KMS-11 (cell line): ENCODE measurements at regions not wholly inside any gene's neighbourhood (a gene's known extent, or its start where the extent isn't known, plus 50 kb on each side); places are given as distances from the start of the nearest gene placed in this dataset.
"Not testable (repeated sequence)": the region's sequence is repeated elsewhere in the genome, so short reads cannot be mapped to it uniquely, and the experiment has no call there.

ENCODE experiments used
- H2AFZ ChIP-seq: fragments of 200-600 bp; sonication (generic); 2 replicates; pipeline ENCODE4 v1.6.1; 2016; ENCODE audit warnings: antibody characterized with exemption, mixed run types, low read depth
- H3K27ac ChIP-seq: fragments of 200-600 bp; sonication (generic); 2 replicates; pipeline ENCODE4 v1.6.1; 2016; ENCODE audit warnings: mild to moderate bottlenecking, mixed run types
- H3K27me3 ChIP-seq: fragments of 200-600 bp; sonication (generic); 2 replicates; pipeline ENCODE4 v1.6.1; 2017; ENCODE audit warnings: mild to moderate bottlenecking, low read depth, mixed run types, moderate library complexity; ENCODE audit not compliant: insufficient read depth
- H3K36me3 ChIP-seq: fragments of 200-600 bp; sonication (generic); 2 replicates; pipeline ENCODE4 v1.6.1; 2017; ENCODE audit warnings: mild to moderate bottlenecking, mixed run types; ENCODE audit not compliant: insufficient read depth
- H3K4me1 ChIP-seq: fragments of 200-600 bp; sonication (generic); 2 replicates; pipeline ENCODE4 v1.6.1; 2016; ENCODE audit warnings: mild to moderate bottlenecking, low read depth, mixed run types; ENCODE audit not compliant: poor library complexity, severe bottlenecking
- H3K4me2 ChIP-seq: fragments of 200-600 bp; sonication (generic); 2 replicates; pipeline ENCODE4 v1.7.0; 2016; ENCODE audit warnings: mild to moderate bottlenecking, mixed run types
- H3K4me3 ChIP-seq: fragments of 200-600 bp; sonication (generic); IDR thresholded peaks from 2 replicates; pipeline ENCODE4 v1.6.1; 2017; ENCODE audit warnings: low read depth, low read length, mixed read lengths; ENCODE audit not compliant: insufficient read depth
- H3K79me2 ChIP-seq: fragments of 200-600 bp; sonication (generic); 2 replicates; pipeline ENCODE4 v1.6.1; 2016; ENCODE audit warnings: low read depth, mixed run types; ENCODE audit not compliant: insufficient read depth
- H3K9ac ChIP-seq: fragments of 200-600 bp; sonication (generic); 2 replicates; pipeline ENCODE4 v1.6.1; 2016; ENCODE audit warnings: mild to moderate bottlenecking, mixed run types
- H4K20me1 ChIP-seq: fragments of 200-600 bp; sonication (generic); 2 replicates; pipeline ENCODE4 v1.6.1; 2016; ENCODE audit warnings: mild to moderate bottlenecking, mixed run types; ENCODE audit not compliant: insufficient read depth

DNA sequence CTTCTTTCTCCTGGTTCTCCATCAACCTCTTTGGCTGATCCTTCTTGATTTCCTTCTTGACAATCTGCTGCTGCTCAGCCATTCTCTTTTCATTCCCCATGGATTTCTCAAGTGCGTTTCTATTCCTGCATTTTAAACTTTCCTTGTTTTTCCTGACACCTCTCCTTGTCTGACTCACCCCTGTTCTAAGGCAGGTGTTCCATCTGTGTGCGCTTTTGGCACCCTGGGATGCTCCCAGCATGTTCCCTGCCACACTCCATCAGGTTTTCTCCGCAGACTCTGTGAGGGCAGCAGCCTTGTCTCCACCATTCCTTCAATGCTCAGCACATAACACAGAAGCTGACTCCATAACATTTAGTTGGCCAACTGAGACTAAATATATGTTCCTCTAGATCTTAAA is 1618.2 kb downstream of the SPATA31A7 start:
- not testable (repeated sequence) for H3K27ac ChIP-seq, H3K4me2 ChIP-seq, H4K20me1 ChIP-seq, H3K9ac ChIP-seq, H2AFZ ChIP-seq, H3K79me2 ChIP-seq, H3K36me3 ChIP-seq, H3K27me3 ChIP-seq, H3K4me3 ChIP-seq, H3K4me1 ChIP-seq

DNA sequence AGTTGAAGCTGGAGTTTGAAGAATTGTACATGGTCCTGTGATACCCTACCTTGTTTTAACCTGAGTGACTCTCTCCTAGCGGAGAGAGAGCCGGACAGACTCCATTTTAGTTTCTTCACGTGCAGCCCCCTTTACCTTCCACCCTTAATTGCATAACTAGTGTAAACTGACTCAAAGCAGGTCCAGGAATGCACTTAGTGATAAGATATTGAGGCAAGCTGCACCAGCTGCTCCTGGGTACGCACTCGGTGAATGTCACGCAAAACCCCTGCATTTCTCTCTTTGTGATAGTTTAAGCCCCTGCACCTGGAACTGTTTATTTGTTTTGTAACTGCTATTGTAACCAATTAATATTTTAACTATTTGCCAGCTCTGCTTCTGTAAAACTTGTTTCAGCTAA is 1620.5 kb downstream of the SPATA31A7 start:
- not testable (repeated sequence) for H3K4me2 ChIP-seq, H3K4me3 ChIP-seq, H2AFZ ChIP-seq, H4K20me1 ChIP-seq, H3K9ac ChIP-seq, H3K4me1 ChIP-seq, H3K79me2 ChIP-seq, H3K27ac ChIP-seq, H3K36me3 ChIP-seq, H3K27me3 ChIP-seq

DNA sequence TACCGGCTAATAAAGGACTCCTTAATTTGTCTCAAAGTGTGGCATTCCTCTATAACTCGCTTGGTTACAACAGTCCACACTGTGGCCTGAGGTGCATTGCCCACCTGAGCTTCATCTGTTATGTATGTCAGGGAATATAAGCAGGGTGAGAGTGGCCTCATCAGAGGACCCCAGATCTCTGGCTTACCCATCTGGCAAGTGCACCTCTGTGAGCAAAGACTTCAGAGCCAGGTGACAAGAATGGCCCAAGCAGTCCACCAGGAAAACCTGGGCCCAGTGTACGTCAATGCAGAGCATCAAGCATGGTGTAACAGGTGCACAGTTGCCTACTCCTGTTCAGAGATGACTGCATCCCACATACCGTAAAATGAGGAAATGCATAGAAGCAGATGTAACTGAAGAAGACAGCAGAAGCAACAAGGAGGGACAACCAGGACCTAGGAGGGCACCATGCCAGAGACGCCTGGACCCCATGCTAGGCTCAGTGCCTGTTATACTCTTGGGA is 1621.0 kb downstream of the SPATA31A7 start:
- H3K79me2 ChIP-seq, H3K4me3 ChIP-seq, H3K36me3 ChIP-seq, H3K4me1 ChIP-seq, H3K9ac ChIP-seq, H4K20me1 ChIP-seq, H3K27me3 ChIP-seq, H2AFZ ChIP-seq, H3K27ac ChIP-seq, H3K4me2 ChIP-seq: not testable (repeated sequence)

DNA sequence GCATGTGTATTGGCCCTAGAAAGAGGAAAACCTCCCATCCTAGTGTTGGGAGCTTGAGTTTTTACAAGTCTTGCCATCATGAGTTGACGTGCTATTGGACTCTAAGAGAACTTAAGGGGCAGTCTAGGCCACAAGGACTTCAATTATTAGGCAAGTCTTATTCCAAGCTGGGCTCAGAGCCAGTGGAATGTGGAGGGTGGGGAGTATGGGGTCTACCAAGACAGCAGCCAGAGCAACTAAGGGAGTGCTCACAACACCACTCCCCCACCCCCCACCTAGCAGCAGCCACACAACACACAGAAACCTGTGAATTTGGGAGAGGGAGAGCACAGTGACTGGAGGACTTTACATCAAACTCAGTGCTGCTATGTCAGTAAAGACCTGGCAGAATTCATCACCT is 1625.6 kb downstream of the SPATA31A7 start:
- not testable (repeated sequence) for H3K4me2 ChIP-seq, H3K79me2 ChIP-seq, H3K4me1 ChIP-seq, H3K27ac ChIP-seq, H4K20me1 ChIP-seq, H3K36me3 ChIP-seq, H3K9ac ChIP-seq, H3K4me3 ChIP-seq, H3K27me3 ChIP-seq, H2AFZ ChIP-seq

DNA sequence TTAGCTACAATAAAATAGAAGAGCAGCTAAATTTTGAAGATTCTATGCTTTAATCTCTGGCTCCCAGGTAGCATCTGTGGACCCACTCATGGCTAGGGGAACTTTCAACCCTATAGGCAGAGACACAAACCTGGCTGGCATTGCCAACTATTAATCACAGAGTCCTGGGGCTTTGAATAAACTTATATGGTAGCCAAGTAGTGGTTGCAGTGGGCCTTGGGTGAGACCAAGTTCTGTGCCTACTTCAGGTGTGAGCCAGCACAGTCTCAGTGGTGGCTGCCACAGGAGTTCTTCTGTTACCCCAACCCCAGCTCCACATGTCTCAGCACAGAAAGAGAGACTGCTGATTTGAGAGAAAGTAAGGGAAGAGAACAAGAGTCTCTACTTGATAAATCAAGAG is 1626.5 kb downstream of the SPATA31A7 start:
- not testable (repeated sequence) for H3K79me2 ChIP-seq, H3K9ac ChIP-seq, H3K27ac ChIP-seq, H3K4me1 ChIP-seq, H3K4me3 ChIP-seq, H3K36me3 ChIP-seq, H2AFZ ChIP-seq, H4K20me1 ChIP-seq, H3K4me2 ChIP-seq, H3K27me3 ChIP-seq

DNA sequence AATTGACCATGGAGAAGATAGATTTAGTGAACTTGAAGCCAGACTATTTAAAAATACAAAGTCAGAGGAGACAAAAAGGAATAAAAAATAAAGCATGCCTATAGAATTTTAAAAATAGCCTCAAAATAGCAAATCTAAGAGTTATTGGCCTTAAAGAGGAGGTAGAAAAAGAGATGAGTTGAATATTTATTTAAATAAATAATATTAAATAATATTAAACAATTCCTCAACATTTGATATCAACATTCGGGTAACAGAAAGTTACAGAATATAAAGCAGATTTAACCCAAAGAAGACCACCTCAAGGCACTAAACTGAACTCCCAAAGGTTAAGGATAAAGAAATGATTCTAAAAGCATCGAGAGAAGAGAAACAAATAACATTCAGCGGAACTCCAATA is 1627.4 kb downstream of the SPATA31A7 start:
- H3K9ac ChIP-seq, H3K27ac ChIP-seq, H3K79me2 ChIP-seq, H3K4me1 ChIP-seq, H4K20me1 ChIP-seq, H3K4me3 ChIP-seq, H3K27me3 ChIP-seq, H3K4me2 ChIP-seq, H2AFZ ChIP-seq, H3K36me3 ChIP-seq: not testable (repeated sequence)

DNA sequence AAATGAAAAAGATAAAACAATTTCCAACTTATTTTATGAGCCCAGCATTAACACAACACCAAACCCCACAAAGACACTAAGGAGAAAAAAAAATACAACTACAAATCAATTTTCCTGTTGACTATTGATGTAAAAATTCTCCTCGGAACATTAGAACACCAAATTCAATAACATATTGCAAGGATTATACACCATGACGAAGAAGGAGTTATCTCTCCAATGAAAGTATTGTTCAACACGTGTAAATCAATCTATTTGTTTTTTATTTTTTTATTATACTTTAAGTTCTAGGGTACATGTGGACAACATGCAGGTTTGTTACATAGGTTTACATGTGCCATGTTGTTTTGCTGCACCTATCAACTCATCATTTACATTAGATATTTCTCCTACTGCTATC is 1632.3 kb downstream of the SPATA31A7 start:
- H3K27me3 ChIP-seq, H3K4me3 ChIP-seq, H2AFZ ChIP-seq, H3K36me3 ChIP-seq, H3K4me2 ChIP-seq, H3K9ac ChIP-seq, H4K20me1 ChIP-seq, H3K4me1 ChIP-seq, H3K79me2 ChIP-seq, H3K27ac ChIP-seq: not testable (repeated sequence)

DNA sequence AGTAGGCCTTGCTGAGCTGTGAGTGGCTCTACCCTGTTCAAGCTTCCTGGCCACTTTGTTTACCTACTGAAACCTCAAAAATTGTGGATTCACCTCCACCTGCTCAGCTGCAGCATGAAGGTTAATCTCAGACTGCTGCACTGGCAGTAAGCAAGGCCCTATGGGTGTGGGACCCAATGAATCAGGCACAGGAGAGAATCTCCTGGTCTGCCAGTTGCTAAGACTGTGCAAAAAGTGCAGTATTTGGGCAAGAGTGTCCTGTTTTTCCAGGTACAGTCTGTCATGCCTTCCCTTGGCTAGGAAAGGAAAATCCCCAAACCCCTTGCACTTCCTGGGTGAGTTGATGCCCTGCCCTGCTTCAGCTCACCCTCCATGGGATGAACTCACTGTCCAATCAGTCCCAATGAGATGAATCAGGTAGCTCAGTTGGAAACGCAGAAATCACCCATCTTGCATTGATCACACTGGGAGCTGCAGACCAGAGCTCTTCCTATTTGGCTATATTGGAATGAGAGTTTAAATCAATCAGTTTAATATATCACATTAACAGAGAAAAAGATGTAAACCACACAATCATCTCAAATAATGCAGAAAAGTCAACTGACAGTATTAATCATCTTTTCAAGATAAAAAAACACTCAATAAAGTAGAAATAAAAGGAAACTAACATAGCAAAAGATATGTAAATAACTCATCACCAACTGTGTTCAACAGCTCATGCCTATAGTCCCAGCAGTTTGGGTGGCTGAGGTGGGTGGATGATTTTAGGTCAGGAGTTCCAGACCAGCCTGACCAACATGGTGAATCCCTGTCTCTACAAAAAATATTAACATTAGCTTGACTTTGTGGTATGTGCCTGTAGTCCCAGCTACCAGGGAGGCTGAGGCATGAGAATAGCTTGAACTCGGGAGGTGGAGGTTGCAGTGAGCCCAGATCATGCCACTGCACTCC is 1638.4 kb downstream of the SPATA31A7 start:
- H3K27me3 ChIP-seq, H4K20me1 ChIP-seq: not testable (repeated sequence)

DNA sequence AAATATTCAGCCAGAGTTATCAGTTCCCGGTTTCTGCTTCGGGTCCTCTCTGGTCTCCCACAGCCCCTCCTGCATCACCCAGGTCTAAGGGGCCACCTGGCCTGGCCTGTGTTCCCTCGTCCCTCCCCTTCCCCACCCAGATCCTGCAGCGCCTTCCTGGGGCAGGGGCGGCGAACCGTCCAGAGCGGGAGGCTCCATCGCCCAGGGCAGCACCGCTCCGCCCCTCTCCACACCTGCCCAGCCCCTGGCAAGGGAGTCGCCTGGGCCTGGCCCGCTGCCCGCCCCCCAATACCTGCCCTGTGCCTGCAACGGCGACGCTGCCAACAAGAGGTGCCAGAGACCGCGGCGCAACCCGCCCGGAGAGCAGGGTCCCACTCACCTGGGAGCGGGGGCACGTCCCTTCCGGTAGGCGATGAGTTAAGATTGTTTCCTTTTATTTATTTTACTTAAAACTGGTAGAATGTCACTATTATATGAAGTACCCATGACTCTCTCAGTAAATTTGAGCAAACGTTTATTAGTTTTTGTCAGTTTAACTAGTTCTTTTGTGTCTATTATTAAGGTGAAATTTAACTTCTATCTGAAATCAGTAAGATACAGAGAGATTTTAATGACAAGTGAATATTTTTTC is 1641.1 kb downstream of the SPATA31A7 start:
- H3K4me3 ChIP-seq, H3K27ac ChIP-seq, H3K36me3 ChIP-seq, H3K4me1 ChIP-seq, H3K27me3 ChIP-seq, H3K79me2 ChIP-seq, H2AFZ ChIP-seq, H4K20me1 ChIP-seq, H3K9ac ChIP-seq, H3K4me2 ChIP-seq: not testable (repeated sequence)

More for the DNA sequence above, 1638.4 kb downstream of the SPATA31A7 start:
- H3K9ac ChIP-seq, H3K36me3 ChIP-seq, H3K27ac ChIP-seq, H3K4me2 ChIP-seq, H3K4me1 ChIP-seq, H3K4me3 ChIP-seq, H2AFZ ChIP-seq, H3K79me2 ChIP-seq: not testable (repeated sequence)
